Body of pancreas (tissue), 4 donors: ENCODE measurements at regions not wholly inside any gene's neighbourhood (a gene's known extent, or its start where the extent isn't known, plus 50 kb on each side); places are given as distances from the start of the nearest gene placed in this dataset.

Experiments used
- CTCF ChIP-seq, 7 experiments: fragments of 450-650 bp in 4 of 7; fragments of 200-600 bp in 3 of 7; sonication (generic) in 3 of 7; IDR thresholded peaks; one replicate each; pipeline ENCODE4 v1.5.1; 2016 to 2019; ENCODE audit warnings: antibody characterized with exemption in 7 of 7
- POLR2A ChIP-seq, 3 donors: fragments of 450-650 bp; IDR thresholded peaks; one replicate each; pipeline ENCODE4 v1.6.1; 2016; ENCODE audit warnings: antibody characterized with exemption in 3 of 3, mild to moderate bottlenecking in 2 of 3

DNA sequence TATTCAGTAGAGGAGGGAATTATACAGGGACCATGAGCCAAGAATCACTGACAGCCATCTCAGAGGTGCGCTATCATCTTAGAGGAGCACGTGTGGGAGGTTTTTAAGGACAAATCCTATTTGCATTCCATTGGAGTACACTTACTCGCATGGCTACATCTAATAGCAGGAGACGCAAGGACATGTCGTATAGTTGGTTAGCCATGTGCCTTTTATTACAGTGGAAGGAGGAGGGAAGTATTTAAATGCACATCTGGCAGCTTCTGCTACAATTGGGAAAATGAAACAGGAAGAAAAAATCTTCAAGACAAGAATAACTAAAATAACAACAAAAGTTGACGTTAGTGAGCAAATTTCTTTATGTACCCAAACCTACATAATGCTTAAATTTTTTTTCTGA, 86.5 kb upstream of the UGP2 start:
- no peak for TF ChIP-seq CTCF (IDR thresholded peaks at IDR 0.05)
- TF ChIP-seq POLR2A (IDR thresholded peaks at IDR 0.05), result no peak
